Neural progenitor cell (in vitro differentiated cells): ENCODE measurements at regions not wholly inside any gene's neighbourhood (a gene's known extent, or its start where the extent isn't known, plus 50 kb on each side); places are given as distances from the start of the nearest gene placed in this dataset.

Experiments
- EZH2phosphoT487 ChIP-seq: fragments of 200-600 bp; sonication (generic); IDR thresholded peaks from 2 replicates; pipeline ENCODE4 v1.6.1; 2017; ENCODE audit warnings: antibody characterized with exemption
- TF ChIP-seq, protein P1 (sequence below): fragments of 200-600 bp; sonication (generic); IDR thresholded peaks from 2 replicates; pipeline ENCODE4 v1.5.1; 2017; ENCODE audit warnings: antibody characterized with exemption, mild to moderate bottlenecking

GRCh38 chrX:38902972-38903492, 101.8 kb downstream of the MID1IP1 start:
- TF ChIP-seq, protein P1, sequence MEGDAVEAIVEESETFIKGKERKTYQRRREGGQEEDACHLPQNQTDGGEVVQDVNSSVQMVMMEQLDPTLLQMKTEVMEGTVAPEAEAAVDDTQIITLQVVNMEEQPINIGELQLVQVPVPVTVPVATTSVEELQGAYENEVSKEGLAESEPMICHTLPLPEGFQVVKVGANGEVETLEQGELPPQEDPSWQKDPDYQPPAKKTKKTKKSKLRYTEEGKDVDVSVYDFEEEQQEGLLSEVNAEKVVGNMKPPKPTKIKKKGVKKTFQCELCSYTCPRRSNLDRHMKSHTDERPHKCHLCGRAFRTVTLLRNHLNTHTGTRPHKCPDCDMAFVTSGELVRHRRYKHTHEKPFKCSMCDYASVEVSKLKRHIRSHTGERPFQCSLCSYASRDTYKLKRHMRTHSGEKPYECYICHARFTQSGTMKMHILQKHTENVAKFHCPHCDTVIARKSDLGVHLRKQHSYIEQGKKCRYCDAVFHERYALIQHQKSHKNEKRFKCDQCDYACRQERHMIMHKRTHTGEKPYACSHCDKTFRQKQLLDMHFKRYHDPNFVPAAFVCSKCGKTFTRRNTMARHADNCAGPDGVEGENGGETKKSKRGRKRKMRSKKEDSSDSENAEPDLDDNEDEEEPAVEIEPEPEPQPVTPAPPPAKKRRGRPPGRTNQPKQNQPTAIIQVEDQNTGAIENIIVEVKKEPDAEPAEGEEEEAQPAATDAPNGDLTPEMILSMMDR = no peak
- TF ChIP-seq EZH2phosphoT487 = no peak
